Hepatic stellate cell (primary cell): ENCODE measurements at regions not wholly inside any gene's neighbourhood (a gene's known extent, or its start where the extent isn't known, plus 50 kb on each side); places are given as distances from the start of the nearest gene placed in this dataset.
"Not testable (repeated sequence)": the region's sequence is repeated elsewhere in the genome, so short reads cannot be mapped to it uniquely, and the experiment has no call there.

Experiments used
- DNase-seq: peaks from one replicate; pipeline ENCODE4 v3.0.0; 2011; ENCODE audit warnings: low spot score

- not testable (repeated sequence) for DNase-seq
Measured at GRCh38 chr5:154588833-154589425, 110.9 kb upstream of the HAND1 start.

GRCh38 chr5:154588091-154588774 is 110.2 kb upstream of the HAND1 start:
- DNase-seq, result no peak

- no peak for DNase-seq
Measured at GRCh38 chr5:154587123-154588026, 109.3 kb upstream of the HAND1 start.

- DNase-seq, result no peak
Measured at GRCh38 chr5:154583671-154584177, 105.7 kb upstream of the HAND1 start.

GRCh38 chr5:154580422-154580821 is 102.4 kb upstream of the HAND1 start:
- no peak for DNase-seq

GRCh38 chr5:154577416-154577815 is 99.4 kb upstream of the HAND1 start:
- DNase-seq, result no peak

GRCh38 chr5:154576429-154576806 is 98.4 kb upstream of the HAND1 start:
- DNase-seq, result no peak

- no peak for DNase-seq
Measured at GRCh38 chr5:154575546-154576428, 97.8 kb upstream of the HAND1 start.

GRCh38 chr5:154573011-154573410 is 95.0 kb upstream of the HAND1 start:
- no peak for DNase-seq

- no peak for DNase-seq
Measured at GRCh38 chr5:154571325-154572035, 93.5 kb upstream of the HAND1 start.

- no peak for DNase-seq
Measured at GRCh38 chr5:154570572-154571324, 92.7 kb upstream of the HAND1 start.

GRCh38 chr5:154568589-154568988 is 90.6 kb upstream of the HAND1 start:
- no peak for DNase-seq

GRCh38 chr5:154567155-154567554 is 89.1 kb upstream of the HAND1 start:
- DNase-seq, result no peak

- DNase-seq, result no peak
Measured at GRCh38 chr5:154566146-154566680, 88.2 kb upstream of the HAND1 start.

GRCh38 chr5:154565123-154565522 is 87.1 kb upstream of the HAND1 start:
- no peak for DNase-seq

GRCh38 chr5:154562244-154562880 is 84.3 kb upstream of the HAND1 start:
- DNase-seq, result no peak

GRCh38 chr5:154559398-154560276 is 81.6 kb upstream of the HAND1 start:
- DNase-seq, result no peak

GRCh38 chr5:154557548-154557947 is 79.5 kb upstream of the HAND1 start:
- DNase-seq, result no peak

- no peak for DNase-seq
Measured at GRCh38 chr5:154547551-154547950, 69.5 kb upstream of the HAND1 start.
